IMR-90 (cell line): ENCODE measurements at regions not wholly inside any gene's neighbourhood (a gene's known extent, or its start where the extent isn't known, plus 50 kb on each side); places are given as distances from the start of the nearest gene placed in this dataset.
"Not testable (repeated sequence)": the region's sequence is repeated elsewhere in the genome, so short reads cannot be mapped to it uniquely, and the experiment has no call there.

Experiments
- ATAC-seq: fragments of 200-7000 bp; cut with Tn5 transposase; 2 replicates; pipeline ENCODE4 v1.9.1; 2020; ENCODE audit warnings: low read depth, mild to moderate bottlenecking, moderate library complexity
- BruUV-seq: library from RNA; stranded (reverse); fragments of 400-500 nt; replicated peaks from 2 replicates; lab custom pipeline; 2021; lab: Mats Ljungman, UMichigan
- CTCF ChIA-PET: fragments of 300-600 bp; formaldehyde crosslinking; extraction: SDS; loops from one replicate; lab custom pipeline; 2021; ENCODE audit warnings: antibody characterized with exemption; lab: Yijun Ruan, JAX
- POLR2A ChIA-PET: fragments of 300-600 bp; sonication (Branson Sonifier 250); formaldehyde crosslinking; loops from one replicate; lab custom pipeline; 2022; ENCODE audit warnings: antibody characterized with exemption; ENCODE audit not compliant: unreplicated experiment; lab: Charles Lee
- DNase-seq: peaks from one replicate; pipeline ENCODE4 v3.0.0; 2013
- H2AFZ ChIP-seq: replicated peaks from 2 replicates; pipeline ENCODE3; 2013; ENCODE audit warnings: low read length, mild to moderate bottlenecking; ENCODE audit not compliant: poor library complexity
- H2AK5ac ChIP-seq: 2 replicates; pipeline ENCODE4 v1.6.1; 2013; ENCODE audit warnings: low read depth, low read length, inconsistent platforms
- H2AK9ac ChIP-seq: replicated peaks from 2 replicates; pipeline ENCODE3; 2013; ENCODE audit warnings: mild to moderate bottlenecking, low read depth, low read length, moderate library complexity; ENCODE audit not compliant: poor library complexity
- H2BK120ac ChIP-seq: 2 replicates; pipeline ENCODE4 v1.6.1; 2013; ENCODE audit warnings: low read depth, low read length, inconsistent platforms
- H2BK15ac ChIP-seq: 3 replicates; pipeline ENCODE4 v1.6.1; 2013; ENCODE audit warnings: low read depth, low read length, inconsistent platforms
- H2BK20ac ChIP-seq: 2 replicates; pipeline ENCODE4 v1.6.1; 2013; ENCODE audit warnings: low read depth, mild to moderate bottlenecking, inconsistent platforms, low read length, moderate library complexity
- H2BK5ac ChIP-seq: 2 replicates; pipeline ENCODE4 v1.6.1; 2013; ENCODE audit warnings: mild to moderate bottlenecking, low read depth, low read length, inconsistent platforms; ENCODE audit not compliant: poor library complexity, severe bottlenecking
- H3K14ac ChIP-seq: replicated peaks from 2 replicates; pipeline ENCODE4 v1.6.1; 2013; ENCODE audit warnings: low read depth, low read length, inconsistent platforms
- H3K18ac ChIP-seq: 2 replicates; pipeline ENCODE4 v1.6.1; 2013; ENCODE audit warnings: low read depth, low read length, control low read depth
- H3K23ac ChIP-seq: 2 replicates; pipeline ENCODE4 v1.6.1; 2013; ENCODE audit warnings: low read depth, low read length, inconsistent platforms
- H3K27ac ChIP-seq: 2 replicates; pipeline ENCODE4 v1.5.1; 2013; ENCODE audit warnings: mild to moderate bottlenecking, control low read depth, low read length; ENCODE audit not compliant: insufficient read depth
- H3K27me3 ChIP-seq: 2 replicates; pipeline ENCODE4 v1.6.1; 2013; ENCODE audit warnings: low read length; ENCODE audit not compliant: control insufficient read depth, insufficient read depth
- H3K36me3 ChIP-seq: 2 replicates; pipeline ENCODE4 v1.6.1; 2013; ENCODE audit warnings: low read length, mixed read lengths; ENCODE audit not compliant: control insufficient read depth, insufficient read depth
- H3K4ac ChIP-seq: 2 replicates; pipeline ENCODE4 v1.6.1; 2013; ENCODE audit warnings: low read depth, low read length, inconsistent platforms
- H3K4me1 ChIP-seq: 2 replicates; pipeline ENCODE4 v1.6.1; 2013; ENCODE audit warnings: low read length, mixed read lengths; ENCODE audit not compliant: control insufficient read depth, insufficient read depth
- H3K4me2 ChIP-seq: 2 replicates; pipeline ENCODE4 v1.6.1; 2013; ENCODE audit warnings: low read depth, mild to moderate bottlenecking, control low read depth, low read length, moderate library complexity
- H3K4me3 ChIP-seq: 2 replicates; pipeline ENCODE4 v1.5.1; 2013; ENCODE audit warnings: low read depth, mild to moderate bottlenecking, control low read depth, low read length, moderate library complexity; ENCODE audit not compliant: insufficient read depth
- H3K56ac ChIP-seq: 2 replicates; pipeline ENCODE4 v1.6.1; 2013; ENCODE audit warnings: low read length, inconsistent platforms; ENCODE audit not compliant: insufficient read depth; ENCODE audit errors: extremely low read depth
- H3K79me1 ChIP-seq, 2 experiments: 2 replicates each; pipeline ENCODE4 v1.6.1; 2013; ENCODE audit warnings: low read length in 2 of 2, inconsistent platforms in 1 of 2, low read depth in 1 of 2
- H3K9ac ChIP-seq: 2 replicates; pipeline ENCODE4 v1.6.1; 2013; ENCODE audit warnings: low read depth, low read length, control low read depth
- H3K9me1 ChIP-seq: 2 replicates; pipeline ENCODE4 v1.6.1; 2013; ENCODE audit warnings: low read length, inconsistent platforms; ENCODE audit not compliant: insufficient read depth
- H3K9me3 ChIP-seq: 2 replicates; pipeline ENCODE4 v1.6.1; 2013; ENCODE audit warnings: low read length; ENCODE audit not compliant: control insufficient read depth, insufficient read depth
- H4K20me1 ChIP-seq: 2 replicates; pipeline ENCODE4 v1.6.1; 2013; ENCODE audit warnings: low read length, inconsistent platforms; ENCODE audit not compliant: insufficient read depth
- H4K5ac ChIP-seq: 2 replicates; pipeline ENCODE4 v1.6.1; 2013; ENCODE audit warnings: mild to moderate bottlenecking, low read depth, low read length, control low read depth
- H4K8ac ChIP-seq, 2 experiments: 2 replicates each; pipeline ENCODE4 v1.6.1; 2013; ENCODE audit warnings: low read depth in 2 of 2, low read length in 2 of 2, control low read depth in 1 of 2, inconsistent platforms in 1 of 2
- H4K91ac ChIP-seq: 2 replicates; pipeline ENCODE4 v1.6.1; 2013; ENCODE audit warnings: low read depth, low read length, inconsistent platforms; ENCODE audit not compliant: insufficient read depth
- RCOR1 ChIP-seq: IDR thresholded peaks from 2 replicates; pipeline ENCODE4 v1.6.1; 2012; ENCODE audit warnings: mild to moderate bottlenecking, low read length, improper control_type of control experiment; ENCODE audit not compliant: insufficient replicate concordance
- WGBS, 2 experiments: methylation state at CpG; one replicate each; pipeline versions ENCODE4 v1.1.5 to v1.1.7; 2013; ENCODE audit warnings: missing lambda C conversion rate in 2 of 2; ENCODE audit not compliant: insufficient read length in 1 of 2; ENCODE audit errors: extremely low coverage in 2 of 2; 5-methylcytosine and 5-hydroxymethylcytosine counted together
- dilution Hi-C: fragments of 300-500 bp; cut with HindIII; formaldehyde crosslinking; loops from one replicate; pipeline ENCODE4 v1.14.3; 2018; ENCODE audit warnings: low sequenced_read_pairs; ENCODE audit not compliant: unreplicated experiment
- in situ Hi-C: fragments of 300-500 bp; cut with MboI; formaldehyde crosslinking; loops from 3 replicates; pipeline ENCODE4 v1.14.3; 2019; ENCODE audit warnings: low sequenced_read_pairs, inconsistent platforms, mixed read lengths
- intact Hi-C: fragments of 100-400 bp; cut with micrococcal nuclease; formaldehyde crosslinking; loops from 2 replicates; pipeline ENCODE4 v1.10.0; 2022

- no peak for TF ChIP-seq RCOR1
These were observed 500.4 kb downstream of the COL12A1 start (continued) for GRCh38 chr6:74705451-74705850.

GRCh38 chr6:74704540-74704939 is 501.3 kb downstream of the COL12A1 start:
- H3K4me1 ChIP-seq, H3K4me3 ChIP-seq, H3K79me1 ChIP-seq, H2BK120ac ChIP-seq, H3K4me2 ChIP-seq, H2AK9ac ChIP-seq, H3K23ac ChIP-seq, in situ Hi-C loops, H3K56ac ChIP-seq, H2BK15ac ChIP-seq, H3K14ac ChIP-seq, H3K9me1 ChIP-seq, dilution Hi-C loops, H2AK5ac ChIP-seq, H4K5ac ChIP-seq, H3K36me3 ChIP-seq, H2BK20ac ChIP-seq, POLR2A ChIA-PET, H3K9ac ChIP-seq, CTCF ChIA-PET, intact Hi-C loops, H2AFZ ChIP-seq, H3K4ac ChIP-seq, H2BK5ac ChIP-seq, ATAC-seq, H4K20me1 ChIP-seq, H3K9me3 ChIP-seq, H3K27ac ChIP-seq, DNase-seq, H4K8ac ChIP-seq, H3K18ac ChIP-seq, H4K91ac ChIP-seq, BruUV-seq, H3K27me3 ChIP-seq: not testable (repeated sequence)
- no CpG with 5 or more reads among the region's 7 CpGs for WGBS, 2 experiments
